ENCODE measurements at regions not wholly inside any gene's neighbourhood (a gene's known extent, or its start where the extent isn't known, plus 50 kb on each side); places are given as distances from the start of the nearest gene placed in this dataset.

DNA sequence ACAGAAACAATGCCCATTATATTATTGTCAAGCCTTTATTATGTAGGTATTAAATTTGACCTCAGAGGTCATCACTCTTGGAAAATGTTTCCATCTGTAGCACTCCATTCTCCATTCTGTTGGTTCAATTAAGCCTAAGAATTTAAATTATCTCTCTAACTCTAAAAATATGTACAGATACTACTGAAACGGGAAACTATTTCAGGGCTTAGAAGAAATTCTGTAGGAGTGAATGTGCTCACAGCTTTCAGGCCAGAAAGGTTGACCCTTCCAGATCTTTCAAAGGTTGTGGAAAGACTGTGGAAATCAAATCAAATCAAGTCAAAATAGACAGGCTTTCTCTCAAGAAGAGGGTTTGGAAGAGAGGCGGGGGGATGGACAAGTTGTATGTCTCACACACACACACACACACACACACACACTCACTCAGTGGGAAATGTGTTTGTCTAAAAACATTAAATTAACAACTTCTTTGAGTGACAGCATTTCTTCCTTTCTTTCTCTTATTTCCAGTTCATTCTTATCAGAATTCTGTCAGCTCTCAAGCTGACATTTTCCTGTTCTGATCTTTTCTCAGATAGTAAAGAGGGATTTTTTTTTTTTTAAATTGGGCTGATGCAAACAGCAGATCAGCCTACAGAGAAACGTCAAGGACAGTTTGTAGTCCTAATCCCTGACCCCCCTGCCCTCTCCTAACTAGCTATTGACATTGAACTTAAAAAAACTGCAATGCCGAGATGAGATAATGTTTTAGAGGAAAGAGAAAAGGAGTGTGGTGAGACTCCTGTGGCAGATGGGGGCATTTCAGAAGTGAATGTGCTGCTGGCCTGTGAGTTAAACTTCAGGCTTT is 139.0 kb upstream of the ZFHX3 start:
- no peak for DNase-seq (ENCODE audit: low spot score)

DNA sequence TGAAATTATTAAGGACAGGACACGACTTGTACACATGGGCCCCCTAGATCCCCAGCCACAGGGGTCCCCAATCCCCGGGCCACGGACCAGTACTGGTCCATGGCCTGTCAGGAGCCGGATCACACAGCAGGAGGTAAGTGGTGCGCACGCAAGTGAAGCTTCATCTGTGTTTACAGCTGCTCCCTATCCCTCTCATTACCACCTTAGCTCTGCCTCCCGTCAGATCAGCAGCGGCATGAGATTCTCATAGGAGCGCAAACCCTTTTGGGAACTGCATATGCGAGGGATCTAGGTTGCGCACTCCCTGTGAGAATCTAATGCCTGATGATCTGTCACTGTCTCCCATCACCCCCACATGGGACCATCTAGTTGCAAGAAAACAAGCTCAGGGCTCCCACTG is 137.8 kb upstream of the ZFHX3 start:
- no peak for DNase-seq (ENCODE audit: low spot score)

DNA sequence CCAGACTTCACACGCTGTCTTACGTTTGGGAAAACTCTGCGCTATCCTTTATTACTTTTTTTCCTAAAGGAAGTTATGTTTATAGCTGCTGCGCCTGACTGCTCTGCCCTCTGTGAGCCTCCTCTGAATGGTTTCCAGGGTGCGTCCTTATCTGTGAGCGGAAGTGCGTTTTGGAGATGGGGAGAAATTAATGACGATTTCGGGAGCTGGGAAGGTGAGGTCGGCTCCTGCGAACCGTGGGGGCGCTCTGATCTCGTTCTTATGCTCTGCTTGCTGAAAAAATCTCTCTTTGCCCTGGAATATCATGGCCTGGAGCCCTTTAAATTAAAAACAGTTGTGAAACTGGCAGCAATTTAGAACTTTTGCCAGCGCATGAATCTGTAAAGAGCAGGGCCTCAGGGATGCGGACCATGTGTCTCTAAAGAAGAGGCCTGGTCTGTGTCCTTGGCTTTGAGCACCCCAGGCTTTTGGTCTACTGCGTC is 135.7 kb upstream of the ZFHX3 start:
- no peak for DNase-seq (ENCODE audit: low spot score)

DNA sequence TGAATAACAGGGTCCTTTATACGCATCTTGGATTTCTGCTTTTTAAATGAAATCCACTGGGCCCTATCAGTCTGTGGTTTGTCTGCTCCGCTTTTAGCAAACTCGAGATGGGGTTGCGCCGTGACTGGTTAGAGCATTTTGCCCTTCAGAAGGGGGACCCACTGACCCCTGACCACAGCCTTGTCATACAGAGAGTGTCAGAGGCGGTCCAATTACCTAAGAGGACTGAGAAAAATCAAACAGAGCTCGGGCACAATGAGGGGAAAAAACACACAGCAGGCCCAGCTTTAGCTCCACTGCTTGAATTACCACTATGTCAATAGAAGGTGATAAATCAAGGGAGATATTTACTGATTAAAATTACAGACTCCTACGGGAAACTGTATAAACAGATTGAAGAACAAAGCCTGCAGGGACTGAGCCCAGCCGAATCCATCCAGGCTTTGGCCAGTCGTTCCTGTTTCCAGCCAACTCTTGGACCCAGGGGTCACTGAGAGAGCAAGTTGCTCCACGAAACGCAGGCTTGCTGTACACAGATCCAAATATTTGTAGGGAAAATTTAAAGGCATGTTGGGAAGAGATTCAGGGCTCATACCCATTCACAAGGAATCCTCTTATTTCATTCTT is 131.9 kb upstream of the ZFHX3 start:
- no peak for DNase-seq (ENCODE audit: low spot score)

DNA sequence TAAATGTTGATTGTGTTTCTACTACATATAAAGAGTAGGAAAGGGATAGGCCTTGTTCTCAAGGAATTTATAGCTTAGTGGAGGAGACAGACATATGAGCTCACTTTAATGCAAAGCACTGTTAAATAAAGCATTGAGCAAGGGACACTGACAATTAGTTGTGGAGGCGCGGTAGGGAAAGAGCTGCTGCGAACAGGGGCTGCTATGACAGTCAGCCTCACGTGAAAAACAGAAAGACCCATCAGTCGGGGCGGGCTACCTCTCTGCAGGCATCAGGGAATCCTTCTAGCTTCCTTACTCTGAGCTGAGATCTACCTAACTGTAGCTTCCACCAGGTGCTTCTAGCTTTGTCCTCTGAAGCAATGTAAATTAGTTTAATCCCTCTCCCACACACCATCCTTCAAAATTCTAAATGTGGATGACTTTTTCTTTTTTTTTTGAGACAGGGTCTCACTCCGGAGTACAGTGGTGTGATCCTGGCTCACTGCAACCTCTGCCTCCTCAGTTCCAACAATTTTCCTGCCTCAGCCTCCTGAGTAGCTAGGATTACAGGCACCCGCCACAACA is 129.9 kb upstream of the ZFHX3 start:
- no peak for DNase-seq (ENCODE audit: low spot score)

DNA sequence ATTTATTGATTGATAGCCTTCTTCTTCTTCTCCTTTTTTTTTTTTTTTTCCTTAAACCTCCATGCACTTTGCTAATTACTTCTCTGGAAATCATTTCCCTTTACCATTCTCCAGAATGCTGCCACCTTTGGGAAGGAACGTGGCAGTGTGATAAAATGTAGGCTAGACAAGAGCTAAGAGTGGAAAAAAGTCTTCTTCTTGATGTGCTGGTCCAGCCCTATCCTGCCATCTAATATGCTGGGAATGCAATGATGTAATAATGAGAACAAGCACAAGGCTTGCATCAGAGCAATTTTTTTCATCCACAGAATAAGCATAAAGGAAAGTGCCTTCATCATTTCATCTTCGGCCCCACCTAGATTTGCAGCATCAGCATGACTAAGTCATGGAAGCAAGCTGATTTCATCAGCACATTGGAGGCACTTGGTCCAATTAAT is 128.7 kb upstream of the ZFHX3 start:
- no peak for DNase-seq (ENCODE audit: low spot score)

DNA sequence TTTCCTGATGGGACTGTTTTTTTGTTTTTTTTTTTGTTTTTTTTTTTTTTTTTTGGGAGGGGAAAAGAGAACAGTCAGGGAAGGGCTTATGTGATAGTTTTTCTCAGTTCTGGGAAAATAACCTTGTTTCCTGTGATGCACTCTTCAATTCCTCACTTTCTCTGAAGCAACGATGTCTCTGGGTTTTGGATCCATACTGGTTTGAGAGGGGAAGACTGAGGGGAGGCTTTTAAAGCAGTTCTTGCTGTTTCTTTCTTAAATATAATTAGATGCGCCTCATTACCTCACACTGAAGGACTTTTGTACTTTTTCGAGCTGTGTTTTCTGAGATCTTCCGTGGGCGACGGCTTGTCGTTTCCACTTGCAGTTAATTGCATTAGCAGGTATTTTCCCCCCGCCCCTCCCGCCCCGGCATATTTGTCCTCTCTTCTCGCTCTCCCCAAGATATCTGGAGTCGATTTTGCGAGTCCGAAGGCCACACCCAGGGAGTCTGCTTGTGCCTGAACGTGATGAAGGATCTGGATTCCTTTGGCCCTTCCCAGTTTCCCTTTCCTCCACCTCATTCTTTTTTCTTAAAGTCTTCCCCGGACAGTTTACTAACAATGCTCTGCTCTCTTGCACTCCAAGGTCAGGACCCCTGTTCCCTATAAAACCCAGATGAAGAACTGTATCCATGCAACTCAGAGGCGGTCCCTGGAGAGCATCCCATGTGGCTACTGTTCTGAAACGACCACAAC is 125.2 kb upstream of the ZFHX3 start:
- DNase-seq (ENCODE audit: low spot score) = no peak

DNA sequence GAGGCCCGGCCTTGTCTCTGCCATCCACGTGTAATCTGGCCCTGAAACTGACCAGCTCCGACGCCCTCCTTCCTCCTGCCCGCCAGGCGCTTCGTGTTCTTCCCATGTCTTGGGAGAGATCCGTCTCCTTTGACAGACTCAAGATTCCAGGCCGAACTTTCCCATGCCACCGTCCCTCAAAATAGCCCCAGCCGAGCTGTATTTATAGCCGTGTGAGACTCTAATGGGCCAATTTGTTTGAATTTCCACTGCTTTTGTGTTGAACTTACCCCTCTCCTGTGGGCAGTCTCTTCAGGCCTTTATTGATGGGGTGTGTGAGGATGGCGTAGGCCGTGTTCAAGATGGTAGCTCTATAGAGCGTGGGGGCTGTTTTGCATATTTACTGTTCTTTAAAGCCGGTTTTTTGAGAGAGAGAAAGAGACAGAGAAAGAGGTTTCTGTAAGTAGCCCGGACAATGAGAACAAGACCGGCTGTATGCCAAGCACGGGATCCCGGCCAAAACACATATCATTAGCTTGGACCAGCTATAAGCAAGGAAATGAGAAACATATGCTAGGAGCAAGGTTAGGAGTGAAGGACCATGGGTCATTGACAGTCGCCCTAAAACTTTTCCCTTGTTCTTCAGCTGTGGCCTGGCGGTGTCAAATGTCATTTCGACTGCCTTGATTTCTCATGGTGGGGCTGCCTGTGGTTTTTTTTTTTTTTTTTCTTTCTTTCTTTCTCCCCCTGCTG is 124.5 kb upstream of the ZFHX3 start:
- DNase-seq (ENCODE audit: low spot score) = no peak

DNA sequence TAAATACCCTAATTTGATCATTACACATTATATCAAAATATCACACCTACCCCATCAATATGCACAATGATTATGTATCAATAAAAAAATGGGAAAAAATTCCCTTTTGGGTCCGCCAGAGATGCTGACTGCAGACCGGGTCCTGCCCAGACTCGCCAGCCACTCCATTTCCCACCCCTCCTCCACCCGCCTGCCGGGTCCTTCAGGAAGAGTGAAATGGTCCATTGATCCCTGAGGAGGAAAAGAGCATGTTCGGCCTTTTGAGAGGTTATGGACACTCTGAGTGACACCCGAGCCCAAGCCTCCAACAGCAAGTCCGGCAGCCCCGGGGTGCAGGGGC is 123.9 kb upstream of the ZFHX3 start:
- no peak for DNase-seq (ENCODE audit: low spot score)

DNA sequence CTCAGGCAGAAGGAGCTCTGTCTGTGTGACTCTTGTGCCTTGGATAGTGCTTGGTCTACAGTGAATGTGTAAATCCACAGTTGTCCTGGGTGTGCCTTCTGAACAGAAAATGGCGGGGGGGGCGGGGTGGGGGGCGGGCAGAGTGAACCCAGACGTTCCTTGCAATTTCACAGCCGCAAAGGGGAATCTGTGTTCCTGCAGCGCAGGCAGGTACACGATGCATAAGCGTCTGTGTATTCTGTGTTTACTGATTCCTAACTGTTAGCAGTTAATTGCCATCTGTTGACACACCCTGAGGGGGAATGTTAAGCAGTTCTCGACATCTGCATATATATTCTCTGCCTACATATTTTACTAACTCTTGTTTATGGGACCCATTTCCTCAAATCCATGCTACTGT is 123.5 kb upstream of the ZFHX3 start:
- no peak for DNase-seq (ENCODE audit: low spot score)

DNA sequence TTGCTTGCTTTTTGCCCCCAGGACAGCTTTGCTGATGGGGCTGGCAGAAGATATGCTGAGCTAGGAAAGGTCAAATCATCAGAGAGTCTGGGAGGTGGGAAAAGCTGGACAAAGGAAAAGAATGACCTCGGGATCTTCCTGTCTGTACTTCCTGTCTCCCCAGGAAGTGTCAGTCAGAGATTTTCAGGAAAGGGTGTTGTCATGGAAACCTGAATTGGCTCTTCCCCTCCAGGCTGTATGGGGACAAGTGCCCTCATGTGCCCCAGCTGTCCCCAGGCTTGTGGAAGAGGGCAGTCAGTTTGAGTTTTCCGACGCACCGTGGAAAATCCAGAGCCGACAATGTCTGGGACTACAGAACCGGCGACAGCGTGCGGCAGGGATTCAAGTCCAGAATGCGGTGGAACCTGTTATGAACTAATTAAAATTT is 122.7 kb upstream of the ZFHX3 start:
- no peak for DNase-seq (ENCODE audit: low spot score)

DNA sequence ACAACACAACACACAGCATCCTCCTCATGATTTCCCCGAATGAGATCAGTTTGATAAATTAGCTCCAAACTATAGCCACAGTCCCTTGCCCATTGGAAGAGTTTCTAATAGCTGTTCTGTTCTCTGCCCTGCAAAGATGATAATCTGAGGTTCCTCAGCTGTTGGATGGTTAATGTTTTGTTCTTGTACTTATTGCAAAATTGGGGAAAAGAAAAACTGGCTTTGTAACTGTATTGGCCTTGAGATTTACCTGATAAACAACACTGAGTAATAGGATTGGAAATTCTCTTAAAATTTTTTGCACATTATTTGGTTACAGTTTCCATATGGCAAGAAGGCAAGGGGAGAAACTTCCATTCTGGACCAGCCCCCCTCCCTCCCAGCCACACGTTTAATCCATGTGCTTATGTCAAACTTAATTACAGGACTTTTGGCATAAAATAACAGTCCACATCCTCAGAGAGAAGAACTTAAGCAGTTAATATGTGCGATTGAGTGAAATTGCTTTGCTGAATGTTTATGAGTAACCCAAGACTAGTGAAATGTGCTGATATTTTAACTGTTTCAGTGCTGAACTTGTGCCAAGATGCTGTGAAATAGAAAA is 119.1 kb upstream of the ZFHX3 start:
- no peak for DNase-seq (ENCODE audit: low spot score)

DNA sequence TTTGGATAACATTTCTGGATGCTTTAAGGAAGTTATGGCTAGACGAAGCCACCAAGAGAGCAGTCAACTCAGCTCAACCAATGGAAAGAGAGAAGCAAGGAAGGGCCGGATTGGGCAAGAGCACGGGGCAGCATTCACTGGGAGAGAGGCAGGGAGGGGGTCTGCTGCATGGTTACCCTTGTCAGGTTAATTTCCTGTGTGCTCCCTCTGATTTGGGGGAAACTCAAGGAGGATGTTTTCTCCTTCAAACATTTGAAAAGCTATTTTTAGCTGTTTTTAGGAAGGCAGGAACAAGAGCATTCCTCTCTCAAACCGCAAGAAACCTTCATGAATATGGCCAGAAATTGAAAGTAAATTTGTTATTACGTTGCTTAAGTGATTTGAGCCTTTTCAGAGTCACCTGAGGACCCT is 118.5 kb upstream of the ZFHX3 start:
- DNase-seq (ENCODE audit: low spot score) = no peak

DNA sequence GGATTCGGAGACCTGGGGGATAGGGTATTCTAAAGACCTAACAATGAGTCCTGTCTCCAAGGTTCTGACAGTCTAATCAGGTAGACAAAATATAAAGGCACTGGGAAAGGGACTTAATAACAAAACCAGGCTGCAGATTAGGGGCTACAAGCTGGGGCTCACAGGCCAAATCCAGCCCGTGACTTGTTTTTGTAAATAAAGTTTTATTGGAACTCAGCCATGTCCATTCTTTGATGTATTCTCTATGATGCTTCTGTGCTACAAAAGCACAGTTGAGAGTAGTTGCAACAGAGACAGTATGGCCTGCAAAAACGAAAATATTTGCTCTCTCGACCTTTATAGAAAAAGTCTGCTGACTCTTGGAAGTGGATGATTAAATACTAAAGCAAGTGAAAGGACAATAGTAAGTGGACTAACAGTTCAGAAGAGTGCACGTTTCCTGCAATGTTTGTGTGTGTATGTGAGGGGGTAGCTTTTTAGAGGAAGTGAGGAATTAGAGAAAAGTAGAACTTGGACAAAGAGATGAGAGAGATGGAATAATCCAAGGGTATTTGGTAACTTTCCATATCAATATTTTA is 115.4 kb upstream of the ZFHX3 start:
- DNase-seq (ENCODE audit: low spot score) = no peak

DNA sequence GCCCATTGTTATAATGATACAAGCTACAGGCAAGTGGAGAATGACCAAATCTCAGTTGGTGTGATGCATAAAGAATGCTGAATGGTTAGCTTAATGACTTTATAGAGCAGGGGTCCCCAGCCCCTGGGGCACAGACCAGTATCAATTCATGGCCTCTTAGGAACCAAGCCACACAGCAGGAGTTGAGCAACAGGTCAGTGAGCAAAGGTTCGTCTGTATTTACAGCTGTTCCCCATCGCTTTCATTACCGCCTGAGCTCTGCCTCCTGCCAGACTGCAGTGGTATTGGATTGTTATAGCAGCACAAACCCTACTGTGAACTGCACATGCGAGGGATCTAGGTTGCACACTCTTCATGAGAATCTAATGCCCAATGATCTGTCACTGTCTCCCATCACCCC is 114.0 kb upstream of the ZFHX3 start:
- DNase-seq (ENCODE audit: low spot score) = no peak

DNA sequence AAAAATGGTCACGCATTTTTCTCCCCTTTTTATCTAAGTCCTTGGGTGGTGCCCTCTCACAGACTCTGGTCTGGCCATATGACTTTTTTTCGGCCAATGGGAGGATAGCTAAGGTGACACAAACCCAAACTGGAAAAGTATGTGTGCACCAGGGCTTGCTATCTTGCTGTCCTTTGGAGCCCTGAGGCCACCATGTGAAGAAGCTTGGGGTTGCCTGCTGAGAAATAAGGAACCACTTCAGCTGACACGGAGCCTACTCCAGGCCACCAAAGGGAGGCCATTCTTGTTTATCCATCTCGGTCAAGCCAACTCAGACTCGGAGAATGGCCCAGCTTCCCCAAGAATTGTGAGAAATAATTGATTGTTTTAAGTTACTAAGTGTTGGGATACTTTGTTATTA is 111.4 kb upstream of the ZFHX3 start:
- DNase-seq (ENCODE audit: low spot score) = no peak

DNA sequence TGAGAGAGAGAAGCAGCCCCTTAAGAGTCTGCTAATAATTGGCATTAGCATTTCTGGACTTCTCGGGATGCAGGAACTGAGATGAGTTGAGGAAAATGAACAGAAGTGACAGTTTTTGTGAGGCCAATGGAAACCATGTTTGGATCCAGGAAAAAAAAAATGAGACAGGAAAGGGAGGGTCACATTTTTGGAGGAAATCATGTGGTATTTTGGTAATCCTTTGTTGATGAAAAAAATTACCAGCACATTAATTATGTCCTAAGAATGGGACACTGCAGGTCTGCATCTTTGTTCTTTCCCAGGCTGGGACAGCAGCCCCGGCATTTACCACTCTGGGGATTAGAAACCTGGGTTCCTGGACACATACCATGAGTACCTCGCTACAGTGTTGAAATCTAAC is 109.9 kb upstream of the ZFHX3 start:
- no peak for DNase-seq (ENCODE audit: low spot score)

DNA sequence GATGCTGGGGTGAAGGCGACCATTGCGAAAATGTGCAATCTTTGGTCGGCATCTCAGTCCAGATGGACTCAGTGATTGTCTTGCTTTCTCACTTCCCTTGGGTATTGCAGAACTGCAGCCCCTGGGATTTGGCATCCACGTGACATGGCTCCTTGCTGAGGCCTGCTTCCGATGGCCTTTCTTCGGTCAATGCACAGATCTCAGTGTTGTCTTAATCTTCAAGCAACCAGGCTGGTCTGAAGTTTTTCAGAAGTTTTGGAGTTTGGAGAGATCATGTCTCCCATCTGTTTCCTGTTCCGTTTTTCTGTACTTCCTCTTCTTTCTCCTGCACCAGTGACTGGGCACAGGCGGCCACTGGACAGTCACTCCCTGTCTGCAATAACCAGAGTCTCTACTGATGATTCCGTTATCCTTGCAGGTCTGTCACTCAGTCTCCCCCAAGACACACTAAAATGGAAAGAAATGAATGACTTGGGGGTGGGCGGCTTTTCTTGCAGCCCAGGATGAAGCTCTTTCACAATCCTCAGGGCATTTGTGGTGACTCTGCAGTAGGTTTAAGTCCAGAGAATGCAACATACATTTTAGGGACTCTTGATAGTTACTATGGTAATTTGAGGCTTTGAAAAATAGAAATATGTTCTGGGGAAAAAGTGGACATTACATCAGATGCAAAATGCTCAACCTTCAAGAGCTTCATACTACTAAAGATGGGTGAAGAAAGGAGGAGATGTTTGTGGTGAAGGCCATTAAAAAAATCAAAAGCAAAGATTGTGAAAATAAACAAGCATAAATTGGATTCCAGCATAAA is 106.3 kb upstream of the ZFHX3 start:
- DNase-seq (ENCODE audit: low spot score) = no peak

DNA sequence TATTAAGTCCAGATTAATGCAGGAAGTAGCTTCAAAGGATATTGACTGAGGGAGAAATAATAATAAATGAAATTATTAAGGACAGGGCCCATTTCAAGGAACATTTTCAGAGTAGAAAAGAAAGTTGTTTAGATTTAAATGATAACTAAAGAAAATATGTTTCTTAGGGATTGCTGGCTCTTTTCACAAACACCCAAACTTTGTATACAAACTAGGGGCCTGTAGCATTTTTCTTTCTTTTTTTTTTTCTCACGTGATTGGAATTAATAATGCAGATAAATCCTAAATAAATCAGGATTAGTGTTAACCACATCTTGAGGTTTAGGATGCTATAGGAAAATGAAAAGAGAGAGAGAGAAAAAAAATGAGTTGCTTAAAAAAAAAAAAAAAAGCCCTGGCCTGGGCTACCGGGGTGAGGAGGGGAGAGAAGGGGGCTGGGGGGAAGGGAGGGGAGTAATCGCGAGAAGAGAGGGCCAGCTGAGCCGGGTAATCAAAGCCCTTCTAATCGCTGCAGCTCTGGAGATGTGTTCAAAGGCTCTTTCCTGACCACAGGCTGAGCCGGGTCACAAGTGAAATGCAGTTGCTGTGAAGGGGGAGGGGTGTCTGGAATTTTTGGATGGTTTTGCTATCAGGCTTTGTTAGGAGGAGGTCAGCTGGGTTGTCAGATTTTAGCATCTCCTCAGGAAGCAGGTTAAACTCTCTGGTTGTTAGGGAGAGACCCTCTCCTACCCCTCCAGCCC is 104.6 kb upstream of the ZFHX3 start:
- no peak for DNase-seq (ENCODE audit: low spot score)

DNA sequence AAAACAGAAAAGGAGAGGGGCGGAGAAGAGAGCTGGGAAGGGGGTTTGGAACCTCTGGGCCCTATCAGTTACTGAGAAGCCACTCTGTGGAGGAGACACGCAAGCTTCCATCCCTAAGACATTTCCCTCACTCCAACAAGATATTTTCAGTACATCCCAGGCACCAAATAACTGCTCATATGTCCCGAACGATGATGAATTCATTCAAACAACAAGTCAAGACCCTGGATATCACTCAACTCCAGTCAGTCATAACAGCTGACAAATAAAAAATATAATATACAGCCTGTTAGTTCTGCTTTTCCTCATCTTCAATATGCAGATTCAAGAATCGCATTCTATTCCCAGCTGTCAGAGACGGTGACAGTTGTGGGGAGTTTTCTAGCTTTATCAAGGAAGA is 104.0 kb upstream of the ZFHX3 start:
- no peak for DNase-seq (ENCODE audit: low spot score)
